ENCODE measurements at regions not wholly inside any gene's neighbourhood (a gene's known extent, or its start where the extent isn't known, plus 50 kb on each side); places are given as distances from the start of the nearest gene placed in this dataset.
"Not testable (repeated sequence)": the region's sequence is repeated elsewhere in the genome, so short reads cannot be mapped to it uniquely, and the experiment has no call there.

DNA sequence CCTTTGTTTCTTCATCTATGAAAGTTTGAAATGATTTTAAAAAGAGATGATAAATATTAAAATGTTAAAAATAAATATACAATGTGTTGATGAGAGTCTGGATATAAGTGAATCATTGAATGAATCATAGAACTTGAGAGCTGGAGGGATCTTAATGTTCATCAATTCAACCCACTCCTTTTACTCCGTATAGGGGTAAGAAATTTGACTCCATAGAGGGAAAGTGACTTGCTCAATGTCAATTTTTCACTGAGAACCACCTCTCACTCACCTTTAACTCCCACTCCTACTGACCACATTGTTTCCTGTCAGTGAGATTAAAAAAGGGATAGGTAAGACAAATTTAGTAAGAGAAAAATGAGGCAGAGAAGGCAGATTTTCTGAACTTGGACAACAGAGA lies 557.2 kb upstream of the GRIA3 start:
- DNase-seq (ENCODE audit: low read depth in 2 of 3, low spot score in 1 of 3): no peak

DNA sequence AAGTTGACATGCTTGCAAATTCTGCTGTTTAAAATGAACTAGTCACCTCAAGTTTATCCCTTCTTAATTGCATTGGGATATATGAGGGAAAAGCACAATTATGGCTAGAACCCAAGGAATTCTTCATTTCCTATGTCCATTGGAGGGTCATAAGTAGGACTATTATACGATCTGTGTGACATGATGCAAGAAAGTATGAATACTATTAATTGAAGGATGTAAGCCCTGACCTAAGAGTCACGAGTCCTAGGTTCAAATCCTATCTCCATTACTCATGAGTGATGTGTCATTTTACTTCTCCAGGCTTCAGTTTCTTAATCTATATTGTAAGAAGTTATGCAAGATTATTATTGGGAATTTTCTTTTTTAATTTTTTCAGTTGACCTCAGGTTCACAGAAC lies 542.9 kb upstream of the GRIA3 start:
- DNase-seq (ENCODE audit: low read depth in 2 of 3, low spot score in 1 of 3): no peak

DNA sequence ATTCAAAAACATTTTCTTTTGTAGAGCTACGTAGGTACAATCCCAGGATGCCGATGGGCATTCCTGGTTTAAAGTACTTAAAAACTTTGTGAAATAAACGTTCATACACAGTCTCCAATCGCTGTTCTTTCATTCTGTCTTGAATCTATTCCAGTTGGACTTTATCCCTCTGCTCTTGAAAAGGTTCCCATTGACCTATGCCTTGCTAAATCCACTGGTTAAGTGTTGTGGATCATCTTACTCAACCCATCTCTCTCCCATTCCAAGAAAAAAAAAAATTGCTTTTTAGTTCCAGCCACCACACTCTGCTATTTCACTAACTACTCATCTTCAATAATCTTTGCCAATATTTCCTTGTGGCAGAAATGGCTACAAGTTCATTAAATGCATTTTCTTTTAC lies 542.3 kb upstream of the GRIA3 start:
- DNase-seq (ENCODE audit: low read depth in 2 of 3, low spot score in 1 of 3): no peak

DNA sequence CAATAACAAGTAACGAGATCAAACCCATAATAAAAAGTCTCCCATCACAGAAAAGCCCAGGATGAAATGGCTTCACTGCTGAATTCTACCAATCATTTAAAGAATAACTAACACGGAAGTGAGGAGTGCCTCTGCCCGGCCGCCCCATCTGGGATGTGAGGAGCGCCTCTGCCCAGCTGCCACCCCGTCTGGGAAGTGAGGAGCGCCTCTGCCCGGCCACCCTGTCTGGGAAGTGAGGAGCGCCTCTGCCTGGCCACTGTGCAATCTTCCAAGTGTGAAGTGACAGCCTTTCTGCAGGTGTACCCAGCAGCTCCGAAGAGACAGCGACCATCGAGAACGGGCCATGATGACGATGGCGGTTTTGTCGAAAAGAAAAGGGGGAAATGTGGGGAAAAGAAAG lies 528.8 kb upstream of the GRIA3 start:
- DNase-seq (ENCODE audit: low read depth in 2 of 3, low spot score in 1 of 3): not testable (repeated sequence)

DNA sequence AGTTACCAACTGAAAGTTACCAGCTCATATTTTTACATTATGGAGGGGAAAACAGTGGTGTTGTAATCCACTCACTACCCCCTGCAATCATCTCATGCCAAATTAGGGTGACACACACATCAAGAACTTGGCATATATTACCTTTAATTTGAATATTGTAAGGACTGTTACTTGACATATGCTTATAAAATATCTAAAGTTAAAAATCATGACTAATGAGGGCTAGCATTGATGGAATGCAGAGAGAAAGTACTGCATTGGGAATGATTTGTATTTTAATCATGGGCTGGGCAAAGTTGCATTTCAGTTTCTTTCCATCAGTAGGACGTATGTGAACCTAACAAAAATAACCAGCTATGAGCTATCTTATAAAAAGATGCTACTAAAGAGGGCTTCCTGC lies 517.5 kb upstream of the GRIA3 start:
- DNase-seq (ENCODE audit: low read depth in 2 of 3, low spot score in 1 of 3): no peak

DNA sequence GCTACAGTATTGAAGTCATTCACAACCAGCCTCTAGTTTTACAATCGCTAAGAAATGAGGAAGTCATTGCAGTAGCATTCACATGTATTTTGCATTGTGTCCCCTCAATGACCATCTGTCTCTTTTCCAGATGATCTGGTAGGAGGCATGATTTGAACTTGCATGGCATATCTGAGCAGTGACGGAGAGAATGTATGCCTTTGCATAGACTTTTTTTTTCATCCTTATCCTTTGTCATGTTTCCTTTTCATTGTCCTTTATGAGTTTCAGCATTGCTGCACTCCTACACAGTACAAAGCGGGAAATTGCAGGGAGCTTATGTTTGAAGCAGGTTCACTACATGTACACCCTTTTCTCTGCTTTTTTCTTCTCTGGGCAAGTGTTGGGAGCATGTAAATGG lies 516.4 kb upstream of the GRIA3 start:
- no peak for DNase-seq (ENCODE audit: low read depth in 2 of 3, low spot score in 1 of 3)

- no peak for DNase-seq (ENCODE audit: low read depth in 2 of 3, low spot score in 1 of 3)
These were observed 480.3 kb upstream of the GRIA3 start for GRCh38 chrX:122703762-122704161.

GRCh38 chrX:122739770-122740169 lies 444.3 kb upstream of the GRIA3 start:
- DNase-seq (ENCODE audit: low read depth in 2 of 3, low spot score in 1 of 3): no peak

DNA sequence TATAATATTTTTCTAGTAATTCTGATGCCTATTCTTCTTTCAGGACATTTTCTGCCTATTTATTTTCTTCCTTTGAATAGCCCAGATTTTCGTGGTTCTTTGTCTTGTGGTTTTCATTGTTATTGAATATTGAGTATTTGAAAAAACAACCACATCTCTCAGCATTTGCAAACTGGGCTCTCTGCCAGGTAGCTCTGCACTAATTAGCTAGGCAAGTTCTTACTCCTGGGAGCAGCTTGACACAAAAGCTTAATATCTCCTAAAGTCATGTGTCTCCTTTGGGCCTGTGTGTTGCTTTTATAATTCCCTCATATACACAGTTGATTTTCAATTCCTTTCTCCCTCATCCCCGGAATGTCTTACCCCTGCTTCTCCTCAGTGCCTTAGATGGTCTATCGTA lies 413.5 kb upstream of the GRIA3 start:
- DNase-seq (ENCODE audit: low read depth in 2 of 3, low spot score in 1 of 3): no peak

GRCh38 chrX:122771933-122772332 lies 412.1 kb upstream of the GRIA3 start:
- DNase-seq (ENCODE audit: low read depth in 2 of 3, low spot score in 1 of 3): no peak

DNA sequence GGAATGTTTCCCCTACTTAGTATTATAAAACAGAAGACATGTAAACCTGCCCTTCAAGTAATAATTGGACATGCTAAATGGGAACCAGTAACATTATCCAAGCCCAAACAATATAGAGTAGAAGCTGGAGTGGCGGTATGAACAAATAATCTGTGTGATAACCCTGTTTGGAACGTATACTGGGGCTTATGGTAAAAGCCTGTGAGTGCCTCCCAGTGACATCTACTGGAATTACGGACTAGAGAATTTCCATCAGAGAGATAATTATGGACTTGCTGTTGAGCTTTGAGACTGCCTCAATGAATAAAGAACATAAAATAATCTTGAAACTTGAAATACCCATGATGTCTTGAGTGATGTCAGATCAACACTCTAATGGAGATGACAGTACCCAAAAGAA lies 406.3 kb upstream of the GRIA3 start:
- no peak for DNase-seq (ENCODE audit: low read depth in 2 of 3, low spot score in 1 of 3)

DNA sequence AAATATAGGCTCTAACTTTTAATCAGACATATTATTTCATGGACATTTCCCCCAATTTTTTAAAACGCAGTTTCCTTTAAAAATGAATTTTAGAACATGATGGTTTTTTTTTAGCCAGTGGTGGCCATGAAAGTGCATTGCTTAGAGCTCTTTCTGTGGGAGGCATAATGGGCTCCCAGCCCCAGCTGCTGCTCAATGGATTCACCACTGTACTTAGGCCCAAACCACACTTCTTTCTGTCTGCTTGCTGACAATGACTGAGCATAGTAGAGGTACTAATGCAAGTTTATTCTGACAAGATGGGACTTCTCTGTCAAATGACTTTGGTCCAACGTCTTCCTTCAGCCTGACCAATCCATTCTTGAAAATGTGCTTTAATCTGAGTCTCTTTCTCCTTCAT lies 400.2 kb upstream of the GRIA3 start:
- DNase-seq (ENCODE audit: low read depth in 2 of 3, low spot score in 1 of 3): no peak

GRCh38 chrX:122787231-122787630 lies 396.8 kb upstream of the GRIA3 start:
- no peak for DNase-seq (ENCODE audit: low read depth in 2 of 3, low spot score in 1 of 3)

DNA sequence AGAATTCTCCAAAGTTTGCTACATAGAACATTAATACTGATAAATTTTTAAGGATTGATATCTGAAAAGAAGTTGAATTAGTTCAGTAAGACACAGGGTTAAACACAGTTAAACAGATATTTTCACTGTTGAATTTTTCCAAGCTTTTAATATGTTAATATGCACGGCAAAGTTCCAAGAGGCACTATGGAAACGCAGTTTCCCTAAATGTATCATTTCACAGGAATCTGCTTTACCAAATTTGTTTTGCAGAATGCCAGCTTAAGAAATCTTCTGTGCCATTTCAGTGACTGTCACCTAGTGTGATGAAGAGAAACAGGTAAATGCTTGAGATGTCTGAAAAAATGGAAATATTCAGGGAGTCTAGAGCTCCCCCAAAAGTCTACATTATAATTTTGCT lies 395.9 kb upstream of the GRIA3 start:
- DNase-seq (ENCODE audit: low read depth in 2 of 3, low spot score in 1 of 3): no peak

- DNase-seq (ENCODE audit: low read depth in 2 of 3, low spot score in 1 of 3): no peak
These were observed 393.5 kb upstream of the GRIA3 start for GRCh38 chrX:122790376-122791095.

- no peak for DNase-seq (ENCODE audit: low read depth in 2 of 3, low spot score in 1 of 3)
These were observed 370.2 kb upstream of the GRIA3 start for GRCh38 chrX:122813876-122814275.

DNA sequence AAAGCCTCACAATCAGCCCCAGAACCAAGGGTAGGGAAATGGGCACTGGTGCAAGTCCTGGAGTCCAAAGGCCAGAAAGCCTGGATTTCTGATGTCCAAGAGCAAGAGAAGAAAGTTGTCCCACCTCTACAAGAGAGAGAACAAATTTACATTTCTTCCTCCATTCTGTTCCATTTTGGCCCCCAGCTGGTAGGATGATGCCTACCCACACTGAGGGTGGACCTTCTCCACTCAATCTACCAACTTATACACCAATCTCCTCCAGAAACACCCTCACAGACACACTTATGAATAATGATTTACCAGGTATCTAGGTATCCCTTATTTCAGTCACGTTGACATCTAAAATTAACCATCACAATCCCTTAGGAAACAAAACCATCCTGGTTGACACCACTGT lies 367.8 kb upstream of the GRIA3 start:
- DNase-seq (ENCODE audit: low read depth in 2 of 3, low spot score in 1 of 3): no peak

DNA sequence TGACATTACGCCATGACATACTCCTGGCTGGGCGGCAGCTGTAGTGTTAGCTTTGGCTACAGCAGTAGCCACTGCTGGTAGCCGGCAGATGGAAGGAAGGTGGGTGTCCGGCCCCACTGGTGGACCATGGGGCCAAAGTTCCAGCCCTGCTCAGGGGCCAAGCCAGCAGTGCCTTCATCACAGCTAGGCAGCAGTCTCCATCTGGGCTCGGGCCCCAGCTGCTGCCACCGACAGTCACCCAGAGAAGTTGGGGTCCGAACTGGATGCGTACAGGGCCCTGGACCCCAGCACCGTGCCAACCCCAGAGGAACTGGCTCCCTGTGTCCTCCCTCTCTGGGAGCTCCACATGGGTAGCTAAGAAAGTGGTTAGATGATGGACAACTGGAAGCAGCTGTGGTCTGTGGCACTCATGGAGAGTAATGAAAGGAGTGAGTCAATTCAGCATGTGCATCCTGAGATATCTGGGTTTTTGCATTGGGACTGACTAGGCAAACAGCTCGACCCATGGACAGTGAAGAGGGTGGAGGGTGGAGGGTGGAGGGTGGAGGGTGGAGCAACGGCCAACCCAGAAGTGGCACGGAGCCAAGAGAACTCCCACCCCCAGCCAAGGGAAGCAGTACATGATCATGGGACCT lies 366.6 kb upstream of the GRIA3 start:
- DNase-seq (ENCODE audit: low read depth in 2 of 3, low spot score in 1 of 3): no peak

GRCh38 chrX:122818068-122818467 lies 366.0 kb upstream of the GRIA3 start:
- no peak for DNase-seq (ENCODE audit: low read depth in 2 of 3, low spot score in 1 of 3)

DNA sequence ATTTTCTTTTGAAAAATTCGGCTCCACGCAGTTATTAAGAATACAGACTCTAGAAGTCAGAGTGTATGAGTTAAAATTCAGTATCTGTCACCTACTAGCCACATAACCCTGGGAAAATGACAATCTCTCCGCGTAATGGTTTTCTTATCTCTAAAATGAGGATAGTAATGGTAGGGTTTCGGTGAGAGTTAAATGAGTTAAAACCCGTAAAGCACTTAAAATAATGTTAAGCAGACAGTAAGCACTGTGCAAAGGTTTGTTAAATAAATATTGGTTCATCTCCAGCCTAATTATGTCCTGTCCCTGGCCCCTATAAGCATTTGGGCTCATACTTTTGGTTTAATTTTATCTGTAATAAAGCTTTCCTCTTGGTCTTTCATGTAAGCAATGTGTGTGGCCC lies 350.8 kb upstream of the GRIA3 start:
- no peak for DNase-seq (ENCODE audit: low read depth in 2 of 3, low spot score in 1 of 3)

DNA sequence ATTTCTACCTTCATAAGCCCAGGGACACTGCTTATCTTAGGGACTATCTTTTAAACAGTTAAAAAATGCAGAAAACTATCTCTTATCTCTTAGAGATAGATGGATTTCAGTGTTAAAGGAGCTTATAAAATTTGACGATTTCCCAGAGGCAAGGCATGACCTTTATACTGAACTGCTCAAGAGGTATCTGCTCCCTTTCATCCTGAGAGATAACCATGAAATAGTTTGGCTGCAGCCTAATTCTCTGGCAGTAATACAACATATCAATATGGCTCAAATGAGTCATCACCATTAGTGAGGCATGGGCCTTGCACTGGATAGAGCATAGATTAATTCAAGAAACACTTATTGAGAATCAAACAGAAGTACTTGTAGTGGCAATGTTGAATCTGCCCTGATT lies 348.2 kb upstream of the GRIA3 start:
- DNase-seq (ENCODE audit: low read depth in 2 of 3, low spot score in 1 of 3): no peak

- DNase-seq (ENCODE audit: low read depth in 2 of 3, low spot score in 1 of 3): no peak
These were observed 333.8 kb upstream of the GRIA3 start for GRCh38 chrX:122850326-122850725.

DNA sequence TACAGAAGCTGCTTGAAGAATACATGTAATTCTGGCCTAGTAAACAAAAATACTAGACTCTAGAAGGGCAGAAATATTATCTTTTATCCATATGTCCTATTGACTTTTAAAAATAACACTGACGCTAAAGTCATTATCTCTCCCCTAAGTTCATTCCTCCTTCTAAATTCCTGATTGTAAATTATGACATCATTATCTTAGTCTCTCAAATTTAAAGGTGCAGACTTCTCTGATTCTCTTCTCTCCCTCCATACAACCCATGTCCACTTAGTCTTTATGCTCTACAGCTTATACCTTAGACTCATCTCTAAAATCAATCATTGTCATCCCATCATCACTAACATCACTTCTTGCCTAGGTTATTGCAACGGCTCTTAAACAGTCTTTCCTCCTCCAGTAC lies 327.9 kb upstream of the GRIA3 start:
- no peak for DNase-seq (ENCODE audit: low read depth in 2 of 3, low spot score in 1 of 3)

Measured in stimulated activated CD4-positive, alpha-beta T cell treated with anti-CD3 and anti-CD28 coated beads, Interleukin-12 subunit alpha, Interleukin-12 subunit beta, amount 100 ng/mL, for 48 hours (primary cell).